Testis (tissue), 2 donors: ENCODE measurements at regions not wholly inside any gene's neighbourhood (a gene's known extent, or its start where the extent isn't known, plus 50 kb on each side); places are given as distances from the start of the nearest gene placed in this dataset.

Experiments used
- CTCF ChIP-seq, 3 experiments: fragments of 450-650 bp in 2 of 3; fragments of 200-600 bp in 1 of 3; sonication (generic) in 1 of 3; IDR thresholded peaks; one replicate each; pipeline ENCODE4 v1.5.1; 2016 to 2019; ENCODE audit warnings: antibody characterized with exemption in 3 of 3, mild to moderate bottlenecking in 2 of 3, moderate library complexity in 1 of 3
- POLR2A ChIP-seq: fragments of 450-650 bp; IDR thresholded peaks from one replicate; pipeline ENCODE4 v1.6.1; 2017; ENCODE audit warnings: antibody characterized with exemption, mild to moderate bottlenecking, moderate library complexity

DNA sequence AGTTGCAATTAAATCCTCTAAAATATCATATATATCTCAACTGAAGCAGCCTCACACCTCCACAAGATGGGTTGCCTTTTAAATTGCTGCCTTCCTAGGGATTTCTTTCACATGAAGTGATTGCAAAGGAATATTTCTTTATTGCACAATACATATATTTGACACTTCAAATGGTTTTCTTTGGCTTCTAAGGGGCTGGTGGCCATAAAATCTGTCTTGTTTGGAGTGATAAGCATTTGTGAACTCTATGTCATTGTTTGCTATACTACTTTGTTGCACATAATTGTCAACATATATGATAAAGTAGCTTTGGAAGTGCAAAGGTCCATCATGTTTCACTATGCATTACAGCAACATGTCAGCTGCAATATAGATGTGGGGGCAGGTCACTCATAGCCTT lies 2380.9 kb downstream of the PCDH9 start:
- TF ChIP-seq CTCF (IDR thresholded peaks at IDR 0.05) (no peak), POLR2A (no peak)
